Superior temporal gyrus (tissue), 1 donor: ENCODE measurements at regions not wholly inside any gene's neighbourhood (a gene's known extent, or its start where the extent isn't known, plus 50 kb on each side); places are given as distances from the start of the nearest gene placed in this dataset.
"Not testable (repeated sequence)": the region's sequence is repeated elsewhere in the genome, so short reads cannot be mapped to it uniquely, and the experiment has no call there.

Experiments used
- DNase-seq: peaks from one replicate; pipeline ENCODE4 v3.0.0-alpha.2; 2016; ENCODE audit errors: extremely low spot score

GRCh38 chr4:162841753-162842152 is 324.9 kb downstream of the NAF1 start:
- peak; percentile 58 for DNase-seq

- DNase-seq, result no peak
Measured at GRCh38 chr4:162839814-162840213, 326.9 kb downstream of the NAF1 start.

GRCh38 chr4:162838671-162839070 is 328.0 kb downstream of the NAF1 start:
- DNase-seq, result no peak

GRCh38 chr4:162837679-162838078 is 329.0 kb downstream of the NAF1 start:
- no peak for DNase-seq

- DNase-seq, result no peak
Measured at GRCh38 chr4:162837241-162837640, 329.4 kb downstream of the NAF1 start.

GRCh38 chr4:162836773-162837172 is 329.9 kb downstream of the NAF1 start:
- peak; percentile 75 for DNase-seq

GRCh38 chr4:162836258-162836657 is 330.4 kb downstream of the NAF1 start:
- DNase-seq, result not testable (repeated sequence)

GRCh38 chr4:162830899-162831298 is 335.8 kb downstream of the NAF1 start:
- DNase-seq, result no peak

- DNase-seq, result not testable (repeated sequence)
Measured at GRCh38 chr4:162817374-162817773, 349.3 kb downstream of the NAF1 start.

- no peak for DNase-seq
Measured at GRCh38 chr4:162804351-162804924, 362.3 kb downstream of the NAF1 start.

- DNase-seq, result no peak
Measured at GRCh38 chr4:162803378-162803777, 363.3 kb downstream of the NAF1 start.

GRCh38 chr4:162797108-162797507 is 369.6 kb downstream of the NAF1 start:
- no peak for DNase-seq

- DNase-seq, result no peak
Measured at GRCh38 chr4:162793571-162793970, 373.1 kb downstream of the NAF1 start.

GRCh38 chr4:162793004-162793403 is 373.7 kb downstream of the NAF1 start:
- DNase-seq, result no peak

GRCh38 chr4:162791226-162791625 is 375.5 kb downstream of the NAF1 start:
- no peak for DNase-seq

- DNase-seq, result no peak
Measured at GRCh38 chr4:162787120-162787519, 379.6 kb downstream of the NAF1 start.

GRCh38 chr4:162782778-162783525 is 383.7 kb downstream of the NAF1 start:
- no peak for DNase-seq

- DNase-seq, result peak; percentile 81
Measured at GRCh38 chr4:162782096-162782777, 384.5 kb downstream of the NAF1 start.

GRCh38 chr4:162770761-162771490 is 395.8 kb downstream of the NAF1 start:
- no peak for DNase-seq

- no peak for DNase-seq
Measured at GRCh38 chr4:162767083-162767482, 399.6 kb downstream of the NAF1 start.

GRCh38 chr4:162761965-162762364 is 404.7 kb downstream of the NAF1 start:
- no peak for DNase-seq

- DNase-seq, result not testable (repeated sequence)
Measured at GRCh38 chr4:162740228-162740627, 426.5 kb downstream of the NAF1 start.
